ENCODE measurements at regions not wholly inside any gene's neighbourhood (a gene's known extent, or its start where the extent isn't known, plus 50 kb on each side); places are given as distances from the start of the nearest gene placed in this dataset.

DNA sequence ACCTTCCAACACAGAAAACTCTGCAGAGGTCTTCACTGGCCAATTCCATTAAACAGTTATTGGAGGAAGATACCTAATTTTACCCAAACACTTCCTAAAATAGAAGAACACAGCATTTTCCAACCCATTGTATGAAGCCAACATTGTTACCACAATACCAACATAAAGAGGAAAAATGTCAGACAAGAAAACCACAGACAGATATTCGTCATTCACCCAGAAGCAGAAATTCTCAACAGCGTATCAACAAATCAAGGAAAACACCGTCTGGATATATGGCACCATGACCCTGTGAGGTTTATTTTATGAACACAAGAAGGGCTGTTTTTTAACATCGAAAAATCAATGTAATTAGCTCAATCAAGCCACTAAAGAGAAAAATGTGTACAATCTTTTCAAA is 255.6 kb downstream of the ASMT start:
- ATAC-seq = no peak
- H3K27ac ChIP-seq = no peak overlapping the region
- no peak overlapping the region for H3K4me3 ChIP-seq
- intact Hi-C loops (cut with DNase I) = no loop called here
- H3K36me3 ChIP-seq = no peaks in the 10 kb centered on the region
- H3K27me3 ChIP-seq = no peaks in the 10 kb centered on the region
- 36% methylated on average over 4 of the region's 4 CpGs for WGBS (ENCODE audit: insufficient coverage, low coverage, low lambda C conversion rate, missing lambda C conversion rate)
- TF ChIP-seq POLR2A (IDR thresholded peaks at IDR 0.05) (no peak), CTCF (IDR thresholded peaks at IDR 0.05) (no peak)
- no peak for DNase-seq
- H3K4me1 ChIP-seq = no peaks in the 10 kb centered on the region
- H3K9me3 ChIP-seq = no peaks in the 10 kb centered on the region

DNA sequence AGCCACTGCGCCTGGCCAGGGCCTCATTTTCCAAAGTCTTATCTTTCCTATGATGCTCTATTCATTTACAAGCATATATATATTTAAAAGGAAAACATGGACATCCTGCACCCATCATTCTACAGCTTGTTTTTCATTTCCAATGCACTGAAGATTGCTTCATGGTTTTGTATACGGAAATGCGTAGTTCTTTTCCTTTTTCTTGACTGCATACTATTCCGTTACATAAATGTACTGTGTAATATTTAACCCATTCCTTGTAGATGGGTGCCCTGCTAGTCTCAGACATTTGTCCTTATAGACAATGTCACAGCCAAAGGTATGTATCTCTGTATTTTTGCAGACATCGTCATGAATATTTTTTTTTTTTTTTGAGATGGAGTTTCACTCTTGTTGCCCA is 257.0 kb downstream of the ASMT start:
- Histone ChIP-seq H3K4me3 (no peak overlapping the region), H3K27me3 (no peaks in the 10 kb centered on the region), H3K4me1 (no peaks in the 10 kb centered on the region), H3K27ac (no peak overlapping the region), H3K36me3 (no peaks in the 10 kb centered on the region), H3K9me3 (no peaks in the 10 kb centered on the region)
- TF ChIP-seq POLR2A (IDR thresholded peaks at IDR 0.05) (no peak), CTCF (IDR thresholded peaks at IDR 0.05) (no peak)
- DNase-seq (no peak), ATAC-seq (no peak)
- WGBS (ENCODE audit: insufficient coverage, low coverage, low lambda C conversion rate, missing lambda C conversion rate) = 90% methylated on average over 5 of the region's 5 CpGs
- intact Hi-C loops (cut with DNase I) = no loop called here

GRCh38 chrX:1873671-1874070 is 258.8 kb downstream of the ASMT start:
- intact Hi-C loops (cut with DNase I) = no loop called here
- Histone ChIP-seq H3K4me1 (no peaks in the 10 kb centered on the region), H3K27me3 (no peaks in the 10 kb centered on the region), H3K4me3 (no peak overlapping the region), H3K9me3 (no peaks in the 10 kb centered on the region), H3K36me3 (no peaks in the 10 kb centered on the region), H3K27ac (no peak overlapping the region)
- TF ChIP-seq CTCF (IDR thresholded peaks at IDR 0.05) = no peak
- TF ChIP-seq POLR2A (IDR thresholded peaks at IDR 0.05) = no peak
- WGBS (ENCODE audit: insufficient coverage, low coverage, low lambda C conversion rate, missing lambda C conversion rate) = 38% methylated on average over 1 of the region's 1 CpG
- ATAC-seq = no peak
- no peak for DNase-seq

- H3K27me3 ChIP-seq = no peaks in the 10 kb centered on the region
- 47% methylated on average over 6 of the region's 6 CpGs for WGBS (ENCODE audit: insufficient coverage, low coverage, low lambda C conversion rate, missing lambda C conversion rate)
- no peak overlapping the region for H3K27ac ChIP-seq
- no peak overlapping the region for H3K4me3 ChIP-seq
- H3K4me1 ChIP-seq = no peaks in the 10 kb centered on the region
- no peaks in the 10 kb centered on the region for H3K36me3 ChIP-seq
- TF ChIP-seq POLR2A (IDR thresholded peaks at IDR 0.05) (no peak), CTCF (IDR thresholded peaks at IDR 0.05) (no peak)
- no peaks in the 10 kb centered on the region for H3K9me3 ChIP-seq
- ATAC-seq = no peak
- DNase-seq = no peak
- intact Hi-C loops (cut with DNase I) = no loop called here
Observed at GRCh38 chrX:1874416-1874815, 259.6 kb downstream of the ASMT start.

DNA sequence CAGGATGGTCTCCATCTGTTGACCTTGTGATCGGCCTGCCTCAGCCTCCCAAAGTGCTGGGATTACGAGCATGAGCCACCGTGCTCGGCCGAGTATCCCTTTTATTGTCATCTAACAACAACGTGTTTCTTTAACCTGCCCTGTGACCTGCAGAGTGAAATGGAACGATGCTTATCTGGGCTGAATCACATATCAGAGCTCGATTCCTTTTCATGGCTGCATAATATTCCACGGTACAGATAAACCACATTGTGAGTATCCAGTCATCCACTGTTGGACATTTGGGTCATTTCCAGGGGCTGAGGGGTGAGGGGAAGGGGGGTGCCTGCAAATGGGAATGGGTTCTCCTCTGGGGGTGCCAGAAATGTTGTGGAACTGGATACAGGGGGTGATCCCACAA is 260.0 kb downstream of the ASMT start:
- Histone ChIP-seq H3K36me3 (no peaks in the 10 kb centered on the region), H3K27ac (no peak overlapping the region), H3K4me1 (no peaks in the 10 kb centered on the region), H3K9me3 (no peaks in the 10 kb centered on the region), H3K4me3 (no peak overlapping the region), H3K27me3 (no peaks in the 10 kb centered on the region)
- TF ChIP-seq POLR2A (IDR thresholded peaks at IDR 0.05) = no peak
- no peak for TF ChIP-seq CTCF (IDR thresholded peaks at IDR 0.05)
- WGBS (ENCODE audit: insufficient coverage, low coverage, low lambda C conversion rate, missing lambda C conversion rate) = 54% methylated on average over 5 of the region's 9 CpGs
- ATAC-seq (no peak), DNase-seq (no peak)
- intact Hi-C loops (cut with DNase I) = no loop called here
